MM.1S (cell line): ENCODE measurements at regions not wholly inside any gene's neighbourhood (a gene's known extent, or its start where the extent isn't known, plus 50 kb on each side); places are given as distances from the start of the nearest gene placed in this dataset.

Experiments
- EZH2 ChIP-seq: fragments of 300-600 bp; sonication (generic); optimal IDR thresholded peaks from 2 replicates; pipeline ENCODE3; 2017; ENCODE audit warnings: low read depth, mild to moderate bottlenecking, antibody characterized with exemption, low read length, mixed read lengths
- EZH2phosphoT487 ChIP-seq: fragments of 300-600 bp; sonication (generic); IDR thresholded peaks from 2 replicates; pipeline ENCODE4 v1.6.1; 2018; ENCODE audit warnings: antibody characterized with exemption, low read length
- TF ChIP-seq, protein P1 (sequence below): fragments of 300-600 bp; sonication (generic); IDR thresholded peaks from 2 replicates; pipeline ENCODE4 v1.5.1; 2016; ENCODE audit warnings: antibody characterized with exemption, low read length, mixed read lengths

DNA sequence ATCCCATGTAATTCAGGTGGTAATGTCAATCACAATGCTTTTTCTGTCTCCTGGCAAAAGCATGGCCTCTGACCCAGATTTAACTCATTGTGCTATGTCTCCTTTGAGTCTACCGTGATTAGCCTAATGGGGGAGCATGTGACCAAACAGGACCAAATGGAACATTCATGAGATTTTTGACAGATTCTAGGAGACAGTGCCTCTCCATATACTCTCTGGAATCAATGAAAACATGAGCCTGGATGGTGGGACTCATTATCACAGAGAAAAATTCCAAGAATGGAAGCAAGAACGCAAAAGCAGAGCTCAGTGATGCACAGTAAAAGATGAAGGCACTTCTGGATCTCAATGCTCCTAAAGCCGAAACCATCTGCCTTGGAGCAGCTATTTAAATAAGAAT lies 307.9 kb upstream of the MON1B start:
- TF ChIP-seq, protein P1, sequence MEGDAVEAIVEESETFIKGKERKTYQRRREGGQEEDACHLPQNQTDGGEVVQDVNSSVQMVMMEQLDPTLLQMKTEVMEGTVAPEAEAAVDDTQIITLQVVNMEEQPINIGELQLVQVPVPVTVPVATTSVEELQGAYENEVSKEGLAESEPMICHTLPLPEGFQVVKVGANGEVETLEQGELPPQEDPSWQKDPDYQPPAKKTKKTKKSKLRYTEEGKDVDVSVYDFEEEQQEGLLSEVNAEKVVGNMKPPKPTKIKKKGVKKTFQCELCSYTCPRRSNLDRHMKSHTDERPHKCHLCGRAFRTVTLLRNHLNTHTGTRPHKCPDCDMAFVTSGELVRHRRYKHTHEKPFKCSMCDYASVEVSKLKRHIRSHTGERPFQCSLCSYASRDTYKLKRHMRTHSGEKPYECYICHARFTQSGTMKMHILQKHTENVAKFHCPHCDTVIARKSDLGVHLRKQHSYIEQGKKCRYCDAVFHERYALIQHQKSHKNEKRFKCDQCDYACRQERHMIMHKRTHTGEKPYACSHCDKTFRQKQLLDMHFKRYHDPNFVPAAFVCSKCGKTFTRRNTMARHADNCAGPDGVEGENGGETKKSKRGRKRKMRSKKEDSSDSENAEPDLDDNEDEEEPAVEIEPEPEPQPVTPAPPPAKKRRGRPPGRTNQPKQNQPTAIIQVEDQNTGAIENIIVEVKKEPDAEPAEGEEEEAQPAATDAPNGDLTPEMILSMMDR, result no peak
- TF ChIP-seq EZH2phosphoT487, result no peak
- no peak for TF ChIP-seq EZH2
